ENCODE measurements at regions not wholly inside any gene's neighbourhood (a gene's known extent, or its start where the extent isn't known, plus 50 kb on each side); places are given as distances from the start of the nearest gene placed in this dataset.
"Not testable (repeated sequence)": the region's sequence is repeated elsewhere in the genome, so short reads cannot be mapped to it uniquely, and the experiment has no call there.

DNA sequence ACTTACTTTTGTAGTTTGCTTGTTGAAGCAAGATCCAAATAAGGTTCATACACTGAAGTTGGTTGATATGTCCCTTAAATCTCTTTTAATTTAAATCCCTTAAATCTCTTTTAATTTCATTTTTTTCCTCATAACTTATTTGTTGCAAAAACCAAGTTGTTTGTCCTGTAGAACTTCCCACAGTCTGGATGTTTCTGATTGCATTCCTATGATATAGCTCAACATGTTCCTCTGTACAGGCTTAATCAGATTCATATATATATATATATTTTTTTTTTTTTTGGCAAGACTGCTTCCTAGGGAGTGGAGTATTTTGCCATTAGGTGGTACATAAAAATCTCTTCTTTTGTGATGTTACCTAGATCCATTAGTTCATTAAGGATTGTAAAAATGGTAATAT, 174.9 kb upstream of the MKLN1 start:
- TF ChIP-seq, protein P1, sequence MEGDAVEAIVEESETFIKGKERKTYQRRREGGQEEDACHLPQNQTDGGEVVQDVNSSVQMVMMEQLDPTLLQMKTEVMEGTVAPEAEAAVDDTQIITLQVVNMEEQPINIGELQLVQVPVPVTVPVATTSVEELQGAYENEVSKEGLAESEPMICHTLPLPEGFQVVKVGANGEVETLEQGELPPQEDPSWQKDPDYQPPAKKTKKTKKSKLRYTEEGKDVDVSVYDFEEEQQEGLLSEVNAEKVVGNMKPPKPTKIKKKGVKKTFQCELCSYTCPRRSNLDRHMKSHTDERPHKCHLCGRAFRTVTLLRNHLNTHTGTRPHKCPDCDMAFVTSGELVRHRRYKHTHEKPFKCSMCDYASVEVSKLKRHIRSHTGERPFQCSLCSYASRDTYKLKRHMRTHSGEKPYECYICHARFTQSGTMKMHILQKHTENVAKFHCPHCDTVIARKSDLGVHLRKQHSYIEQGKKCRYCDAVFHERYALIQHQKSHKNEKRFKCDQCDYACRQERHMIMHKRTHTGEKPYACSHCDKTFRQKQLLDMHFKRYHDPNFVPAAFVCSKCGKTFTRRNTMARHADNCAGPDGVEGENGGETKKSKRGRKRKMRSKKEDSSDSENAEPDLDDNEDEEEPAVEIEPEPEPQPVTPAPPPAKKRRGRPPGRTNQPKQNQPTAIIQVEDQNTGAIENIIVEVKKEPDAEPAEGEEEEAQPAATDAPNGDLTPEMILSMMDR (IDR thresholded peaks at IDR 0.05; ENCODE audit: insufficient read depth, low read length, poor library complexity, severe bottlenecking), result no peak

DNA sequence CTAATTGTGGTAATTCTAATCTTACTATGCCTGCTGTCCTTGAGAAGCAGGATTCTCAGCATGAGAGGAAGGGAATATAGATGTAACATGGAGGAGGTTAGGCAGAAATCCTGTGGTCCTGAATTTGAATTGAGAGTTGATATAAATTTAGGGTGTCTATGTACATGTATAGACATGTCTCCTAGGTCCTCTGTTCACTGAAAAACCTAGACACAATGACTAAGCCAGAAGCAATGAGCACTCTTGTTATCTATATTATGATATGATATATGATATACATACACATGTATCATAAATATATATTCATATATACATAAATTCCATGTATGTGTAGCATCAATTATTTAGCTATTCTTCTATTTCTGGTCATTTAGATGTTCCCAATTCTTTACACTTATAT, 173.3 kb upstream of the MKLN1 start:
- Histone ChIP-seq H3K4me3 (ENCODE audit: low read depth, low read length) (no peak overlapping the region), H3K27me3 (ENCODE audit: control insufficient read depth, insufficient read depth, low read length) (no peaks in the 10 kb centered on the region), H3K36me3 (ENCODE audit: control insufficient read depth, insufficient read depth, low read length) (no peaks in the 10 kb centered on the region)
- TF ChIP-seq, protein P1 (IDR thresholded peaks at IDR 0.05; ENCODE audit: insufficient read depth, low read length, poor library complexity, severe bottlenecking), result no peak
- no peak for DNase-seq (ENCODE audit: low read depth)

More for the DNA sequence above, 174.9 kb upstream of the MKLN1 start:
- Histone ChIP-seq H3K4me3 (ENCODE audit: low read depth, low read length) (no peak overlapping the region), H3K27me3 (ENCODE audit: control insufficient read depth, insufficient read depth, low read length) (no peaks in the 10 kb centered on the region), H3K36me3 (ENCODE audit: control insufficient read depth, insufficient read depth, low read length) (no peaks in the 10 kb centered on the region)
- no peak for DNase-seq (ENCODE audit: low read depth)

DNA sequence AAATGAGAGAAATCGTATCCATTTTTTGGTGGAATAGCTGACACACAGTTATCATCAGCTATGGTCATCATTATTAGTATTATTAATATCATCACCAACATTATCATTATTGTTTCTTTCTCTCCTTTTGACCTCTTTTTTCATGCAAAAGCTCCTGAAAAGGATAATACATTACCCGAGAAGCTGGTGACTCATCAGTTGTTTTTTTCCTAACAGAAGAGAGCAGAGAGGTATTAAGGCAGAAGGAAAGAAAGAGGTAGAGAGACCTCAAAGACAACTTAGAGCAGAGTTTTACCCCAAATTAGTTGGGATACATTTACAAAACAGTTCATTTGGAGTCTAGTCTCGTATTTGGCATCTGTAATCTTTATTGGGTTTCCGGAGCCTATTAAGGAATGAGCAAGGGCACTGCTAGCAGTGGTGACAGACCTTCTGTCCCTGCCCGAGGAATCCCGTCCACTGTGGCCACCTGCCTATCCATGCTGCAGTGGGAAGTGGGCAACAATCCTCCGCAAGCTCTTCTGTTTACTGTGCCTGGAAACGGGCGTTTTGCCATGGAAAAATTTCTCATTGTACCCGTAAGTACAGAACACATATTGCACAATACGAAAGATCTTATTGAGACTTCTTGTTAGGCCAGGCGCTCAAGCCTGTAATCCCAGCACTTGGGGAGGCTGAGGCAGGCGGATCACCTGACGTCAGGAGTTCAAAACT, 170.0 kb upstream of the MKLN1 start:
- no peaks in the 10 kb centered on the region for H3K36me3 ChIP-seq (ENCODE audit: control insufficient read depth, insufficient read depth, low read length)
- no peak for DNase-seq (ENCODE audit: low read depth)

DNA sequence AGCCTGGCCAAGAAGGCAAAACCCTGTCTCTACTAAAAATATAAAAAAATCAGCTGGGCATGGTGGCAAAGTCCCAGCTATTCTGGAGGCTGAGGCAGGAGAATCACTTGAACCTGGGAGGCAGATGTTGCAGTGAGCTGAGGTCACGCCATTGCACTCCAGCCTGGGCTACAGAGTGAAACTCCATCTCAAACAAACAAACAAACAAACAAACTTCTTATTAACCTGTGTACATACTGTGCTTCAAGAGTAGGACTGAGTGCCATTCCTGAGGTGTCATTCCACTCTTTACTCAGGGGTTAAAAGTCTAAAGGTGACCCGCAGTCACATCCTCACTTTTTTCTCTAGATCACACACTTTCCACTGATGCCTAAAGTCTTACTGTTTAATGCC, 169.4 kb upstream of the MKLN1 start:
- H3K4me3 ChIP-seq (ENCODE audit: low read depth, low read length), result not testable (repeated sequence)

More for the DNA sequence above, 170.0 kb upstream of the MKLN1 start:
- Histone ChIP-seq H3K27me3 (ENCODE audit: control insufficient read depth, insufficient read depth, low read length) (no peaks in the 10 kb centered on the region), H3K4me3 (ENCODE audit: low read depth, low read length) (no peak overlapping the region)
- TF ChIP-seq, protein P1 (IDR thresholded peaks at IDR 0.05; ENCODE audit: insufficient read depth, low read length, poor library complexity, severe bottlenecking), result no peak

DNA sequence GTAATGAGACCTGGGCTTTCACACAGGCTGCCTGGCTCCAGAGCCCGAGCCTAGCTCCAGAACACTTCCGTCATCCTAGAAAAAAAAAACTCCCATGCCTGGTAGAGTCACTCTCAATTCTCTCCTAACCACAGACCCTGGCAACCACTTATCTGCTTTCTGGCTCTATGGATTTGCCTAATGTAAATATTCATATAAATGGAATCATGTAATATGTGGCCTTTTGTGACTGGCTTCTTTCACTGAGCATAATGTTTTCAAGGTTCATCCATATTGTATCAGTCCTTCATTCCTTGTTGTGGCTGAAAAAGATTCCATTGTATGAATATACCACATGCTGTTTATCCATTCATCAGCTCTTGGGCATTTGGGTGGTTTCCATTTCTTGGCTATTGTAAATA, 167.7 kb upstream of the MKLN1 start:
- TF ChIP-seq, protein P1 (IDR thresholded peaks at IDR 0.05; ENCODE audit: insufficient read depth, low read length, poor library complexity, severe bottlenecking), result no peak
- DNase-seq (ENCODE audit: low read depth), result no peak
- Histone ChIP-seq H3K4me3 (ENCODE audit: low read depth, low read length) (no peak overlapping the region), H3K27me3 (ENCODE audit: control insufficient read depth, insufficient read depth, low read length) (no peaks in the 10 kb centered on the region), H3K36me3 (ENCODE audit: control insufficient read depth, insufficient read depth, low read length) (no peaks in the 10 kb centered on the region)

More for the DNA sequence above, 169.4 kb upstream of the MKLN1 start:
- H3K27me3 ChIP-seq (ENCODE audit: control insufficient read depth, insufficient read depth, low read length); H3K36me3 ChIP-seq (ENCODE audit: control insufficient read depth, insufficient read depth, low read length); DNase-seq (ENCODE audit: low read depth): not testable (repeated sequence)

DNA sequence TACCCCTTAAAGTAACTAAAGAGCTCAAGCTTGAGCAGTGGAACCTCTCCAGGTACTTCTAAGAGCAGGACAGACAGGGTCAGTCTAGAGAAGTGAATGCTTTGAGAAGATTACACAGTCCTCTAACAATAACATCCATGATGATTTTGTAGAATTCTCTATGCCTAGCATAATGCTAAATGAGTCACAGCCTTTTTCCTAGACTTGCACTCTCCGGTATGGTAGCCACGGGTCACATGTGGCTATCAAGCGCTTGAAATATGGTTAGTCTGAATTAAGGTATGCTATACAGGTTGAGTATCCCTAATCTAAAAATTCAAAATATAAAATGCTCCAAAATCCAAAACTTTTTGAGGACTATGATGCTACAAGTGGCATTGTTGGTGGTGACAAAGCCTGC, 166.6 kb upstream of the MKLN1 start:
- no peak for DNase-seq (ENCODE audit: low read depth)

More for the DNA sequence above, 166.6 kb upstream of the MKLN1 start:
- H3K4me3 ChIP-seq (ENCODE audit: low read depth, low read length), result no peak overlapping the region
- no peaks in the 10 kb centered on the region for H3K27me3 ChIP-seq (ENCODE audit: control insufficient read depth, insufficient read depth, low read length)
- H3K36me3 ChIP-seq (ENCODE audit: control insufficient read depth, insufficient read depth, low read length), result no peaks in the 10 kb centered on the region
- TF ChIP-seq, protein P1 (IDR thresholded peaks at IDR 0.05; ENCODE audit: insufficient read depth, low read length, poor library complexity, severe bottlenecking), result no peak

All from kidney epithelial cell (primary cell).